ENCODE measurements at regions not wholly inside any gene's neighbourhood (a gene's known extent, or its start where the extent isn't known, plus 50 kb on each side); places are given as distances from the start of the nearest gene placed in this dataset.

DNA sequence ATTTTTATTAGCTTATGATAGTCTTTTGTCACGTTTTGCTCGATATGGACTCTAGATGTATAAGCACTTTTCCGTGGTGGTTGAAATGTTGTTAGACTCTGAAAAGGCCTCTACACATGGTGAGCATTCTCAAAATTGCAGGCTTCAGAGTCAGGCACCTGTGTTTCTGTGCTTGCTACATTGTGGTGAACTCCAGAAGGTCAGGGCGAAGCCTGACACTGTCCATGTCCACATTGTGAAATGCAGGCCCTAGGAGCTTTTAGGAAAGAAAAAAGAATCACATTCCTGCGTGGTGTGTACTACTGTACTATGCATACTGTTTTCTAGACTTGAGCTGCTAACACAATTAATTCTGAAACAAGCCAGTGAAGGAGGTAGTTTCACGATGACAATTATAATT, 86.3 kb downstream of the HS3ST1 start:
- DNase-seq = no peak

GRCh38 chr4:11341337-11342043, 87.2 kb downstream of the HS3ST1 start:
- DNase-seq = no peak

GRCh38 chr4:11338956-11339782, 89.5 kb downstream of the HS3ST1 start:
- no peak for DNase-seq

DNA sequence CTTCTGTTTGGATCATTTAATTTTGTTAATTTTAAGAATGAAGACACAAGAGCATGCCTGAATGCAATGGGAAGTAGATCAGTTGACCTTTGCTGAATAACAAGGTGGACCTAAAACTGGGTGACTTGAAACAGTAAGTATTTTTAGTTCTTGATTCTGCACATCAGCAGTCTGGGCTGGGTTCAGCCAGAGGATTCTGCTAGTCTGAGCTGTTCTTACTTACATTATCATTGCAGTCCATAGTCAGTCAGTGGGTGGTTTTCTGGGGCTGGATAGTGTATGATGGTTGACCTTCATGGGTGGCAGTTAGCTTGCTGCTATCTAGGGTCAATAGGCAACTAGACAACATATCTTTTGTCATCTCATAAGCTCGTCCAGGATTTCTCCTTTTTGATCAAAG, 91.4 kb downstream of the HS3ST1 start:
- DNase-seq = no peak

DNA sequence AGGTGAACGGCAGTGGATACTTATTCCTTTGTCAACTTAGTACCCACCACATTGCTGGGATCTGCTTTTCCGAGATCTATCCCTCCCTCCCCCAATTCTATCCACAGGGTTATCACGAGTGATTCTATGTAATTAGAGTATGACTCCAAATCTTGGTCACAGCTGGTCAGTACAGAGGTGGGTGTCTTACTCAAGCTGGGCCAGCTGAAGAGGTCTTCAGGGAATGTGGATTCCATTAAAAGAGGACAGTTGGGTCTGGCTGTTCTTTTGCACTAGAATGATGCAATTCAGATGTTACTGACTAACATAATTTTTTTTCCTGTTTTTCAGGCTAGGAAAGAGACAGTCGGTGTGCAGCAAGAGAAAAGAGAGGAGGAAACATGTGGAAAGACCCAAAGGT, 92.3 kb downstream of the HS3ST1 start:
- DNase-seq = no peak

GRCh38 chr4:11334887-11335286, 93.8 kb downstream of the HS3ST1 start:
- no peak for DNase-seq

DNA sequence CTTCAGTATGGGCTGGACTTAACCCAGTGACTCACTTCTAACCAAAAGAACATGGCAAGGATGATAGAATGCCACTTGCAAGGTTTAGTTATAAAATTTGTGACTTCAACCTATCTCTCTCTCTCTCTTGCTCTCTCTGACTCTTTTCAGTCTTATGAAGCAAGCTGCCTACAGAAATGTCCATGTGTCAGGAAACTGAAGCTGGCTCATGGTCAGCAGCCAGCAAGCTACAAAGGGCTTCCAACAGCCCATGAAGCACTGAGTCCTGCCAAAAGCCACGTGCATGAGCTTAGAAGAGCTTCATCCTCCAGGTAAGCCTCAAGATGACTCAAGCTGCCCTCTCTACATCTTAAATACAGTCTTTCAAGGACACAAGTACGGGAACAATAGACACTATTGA, 100.3 kb downstream of the HS3ST1 start:
- no peak for DNase-seq

DNA sequence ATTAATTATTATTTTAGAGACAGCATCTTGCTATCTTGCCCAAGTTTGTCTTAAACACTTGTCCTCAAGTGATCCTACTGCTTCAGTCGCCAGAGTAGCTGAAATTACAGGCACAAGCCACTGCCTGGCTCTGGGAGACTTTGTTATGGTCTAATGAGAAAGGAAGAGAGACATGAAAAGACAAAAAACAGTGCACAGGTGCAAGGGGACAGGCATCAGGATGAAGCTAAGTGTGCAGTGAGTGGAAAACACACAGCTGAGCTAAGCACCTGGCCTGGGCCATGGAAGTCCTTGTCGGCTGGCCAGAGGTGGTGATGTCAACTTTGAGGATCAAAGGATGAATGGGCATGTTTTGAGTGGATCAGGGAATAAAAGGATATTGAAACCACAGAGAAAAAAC, 102.7 kb downstream of the HS3ST1 start:
- no peak for DNase-seq

DNA sequence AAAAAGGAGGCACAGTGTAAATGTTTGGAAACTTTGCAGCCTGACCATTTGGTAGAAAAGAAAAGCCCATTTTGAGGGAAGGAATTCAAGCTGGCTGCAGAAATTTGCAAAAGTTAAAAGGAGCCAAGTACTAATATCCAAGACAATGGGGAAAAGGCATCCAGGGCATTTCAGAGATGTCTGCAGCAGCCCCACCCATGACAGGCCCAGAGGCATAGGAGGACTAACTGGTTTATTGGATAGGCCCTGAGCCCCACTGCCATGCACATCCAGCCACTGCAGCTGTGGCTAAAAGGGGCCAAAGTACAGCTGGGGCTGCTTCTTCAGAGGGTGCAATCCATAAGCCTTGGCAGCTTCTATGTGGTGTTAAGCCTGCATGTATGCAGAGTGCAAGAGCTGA, 104.9 kb downstream of the HS3ST1 start:
- DNase-seq = no peak

- no peak for DNase-seq
Measured at GRCh38 chr4:11313157-11313943, 115.3 kb downstream of the HS3ST1 start.

- no peak for DNase-seq
Measured at GRCh38 chr4:11312389-11312788, 116.3 kb downstream of the HS3ST1 start.

GRCh38 chr4:11301075-11301660, 127.5 kb downstream of the HS3ST1 start:
- DNase-seq = no peak

- DNase-seq = no peak
Measured at GRCh38 chr4:11299836-11300235, 128.9 kb downstream of the HS3ST1 start.

GRCh38 chr4:11299016-11299415, 129.7 kb downstream of the HS3ST1 start:
- no peak for DNase-seq

- DNase-seq = no peak
Measured at GRCh38 chr4:11298451-11298850, 130.2 kb downstream of the HS3ST1 start.

DNA sequence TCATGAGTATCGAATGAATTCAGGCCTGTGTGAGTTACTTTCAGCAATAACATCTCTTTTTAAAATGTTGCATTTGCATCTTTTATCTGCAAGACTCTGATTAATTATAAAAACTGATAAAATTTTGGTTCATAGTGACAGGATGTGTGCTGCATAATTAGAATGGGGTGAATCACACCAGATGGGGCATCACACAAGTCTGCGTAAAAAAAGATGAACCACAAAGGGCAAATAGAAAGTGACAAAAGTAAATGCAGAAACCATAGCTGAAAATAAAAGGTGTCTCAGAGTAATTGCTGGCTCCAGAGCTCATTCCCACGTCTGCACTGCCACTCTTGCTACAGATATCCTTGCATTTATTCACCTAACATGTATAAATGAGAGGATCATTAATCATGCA, 131.1 kb downstream of the HS3ST1 start:
- DNase-seq = no peak

DNA sequence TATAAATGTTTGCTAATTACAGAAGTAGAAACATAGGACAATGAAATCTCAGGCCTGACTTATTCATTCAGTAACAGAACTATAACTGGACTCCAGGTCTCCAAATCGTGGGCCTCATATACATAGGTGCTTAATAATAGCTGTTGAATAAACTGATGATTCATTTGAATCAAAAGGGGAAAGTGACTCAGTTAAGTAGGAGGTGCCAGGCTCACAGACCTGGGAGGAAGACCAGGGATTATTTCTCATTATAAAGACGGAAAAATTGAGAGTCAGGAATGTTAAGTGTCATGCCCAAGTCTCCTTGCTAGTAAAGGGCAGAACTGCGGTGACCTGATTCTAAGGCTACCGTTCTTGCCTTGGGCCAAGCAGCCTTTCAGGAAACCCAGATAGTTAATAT, 131.5 kb downstream of the HS3ST1 start:
- no peak for DNase-seq

- no peak for DNase-seq
Measured at GRCh38 chr4:11293866-11294265, 134.8 kb downstream of the HS3ST1 start.

DNA sequence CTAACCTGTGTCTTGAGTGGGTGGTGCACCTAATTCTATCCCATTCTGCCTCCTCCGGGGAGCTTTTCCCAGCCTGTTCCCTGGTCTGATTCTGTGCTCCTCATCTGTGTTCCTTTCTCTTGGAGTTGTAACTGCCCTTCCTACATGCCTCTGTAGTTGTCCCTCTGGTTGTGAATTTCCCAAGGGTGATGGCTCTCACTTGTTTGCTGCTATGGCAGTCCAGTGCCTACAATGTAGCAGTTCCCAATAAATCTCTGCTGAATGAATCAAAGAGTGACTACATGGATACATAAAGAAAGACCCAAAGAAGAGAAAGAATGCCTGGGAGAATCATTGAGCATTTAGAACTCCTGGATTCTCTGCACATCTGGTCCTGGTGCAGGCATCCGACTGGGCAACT, 141.6 kb downstream of the HS3ST1 start:
- DNase-seq = no peak

DNA sequence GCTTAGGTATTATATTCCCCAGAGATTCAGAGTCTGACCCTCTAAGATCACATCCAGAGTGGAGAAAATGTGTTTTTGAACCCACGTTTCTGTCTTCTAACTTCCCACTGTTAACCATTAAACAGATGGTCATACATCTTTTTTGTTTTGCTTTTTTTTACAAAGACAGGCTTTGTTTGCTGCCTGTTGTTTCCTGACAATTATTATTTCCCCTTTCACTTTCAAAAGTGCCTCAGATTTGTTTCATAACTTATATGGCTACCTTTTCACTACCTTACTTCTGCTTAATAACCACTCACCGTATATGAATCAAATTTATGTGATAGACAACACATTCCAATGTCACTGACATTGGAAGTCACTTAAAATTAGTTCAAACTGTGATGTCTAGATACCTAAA, 142.2 kb downstream of the HS3ST1 start:
- no peak for DNase-seq

DNA sequence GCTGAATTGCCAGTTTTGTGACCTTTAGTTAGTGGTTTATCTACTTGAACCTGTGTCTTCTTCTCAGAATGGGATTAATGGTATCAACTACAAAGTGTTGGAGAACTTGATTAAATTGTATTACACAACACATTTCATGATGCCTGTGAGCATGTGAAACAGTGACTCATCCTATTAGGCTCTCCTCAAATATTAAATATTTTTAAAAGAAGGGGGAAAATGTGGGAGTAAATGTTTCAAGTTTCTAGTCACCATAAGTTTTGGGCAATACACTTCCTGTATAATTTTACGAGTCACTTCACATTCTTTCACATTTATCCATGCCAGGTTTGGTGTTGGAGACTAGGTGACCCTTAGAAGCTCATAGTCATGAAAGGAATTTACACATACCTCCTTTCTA, 147.0 kb downstream of the HS3ST1 start:
- no peak for DNase-seq

DNA sequence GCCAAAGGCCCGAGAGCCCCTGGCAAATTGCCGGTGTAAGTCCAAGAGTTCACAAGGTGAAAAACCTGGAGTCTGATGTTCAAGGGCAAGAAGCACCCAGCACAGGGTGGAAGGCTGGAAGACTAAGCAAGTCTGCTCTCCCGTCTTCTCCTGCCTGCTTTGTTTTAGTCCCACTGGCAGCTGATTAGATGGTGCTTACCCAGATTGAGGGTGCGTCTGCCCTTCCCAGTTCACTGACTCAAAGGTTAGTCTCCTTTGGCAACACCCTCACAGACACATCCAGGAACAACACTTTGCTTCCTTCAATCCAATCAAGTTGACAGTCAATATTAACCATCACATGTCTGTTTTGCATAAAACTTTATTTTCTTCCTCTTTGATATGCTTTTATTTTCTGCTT, 157.4 kb downstream of the HS3ST1 start:
- DNase-seq = no peak

DNA sequence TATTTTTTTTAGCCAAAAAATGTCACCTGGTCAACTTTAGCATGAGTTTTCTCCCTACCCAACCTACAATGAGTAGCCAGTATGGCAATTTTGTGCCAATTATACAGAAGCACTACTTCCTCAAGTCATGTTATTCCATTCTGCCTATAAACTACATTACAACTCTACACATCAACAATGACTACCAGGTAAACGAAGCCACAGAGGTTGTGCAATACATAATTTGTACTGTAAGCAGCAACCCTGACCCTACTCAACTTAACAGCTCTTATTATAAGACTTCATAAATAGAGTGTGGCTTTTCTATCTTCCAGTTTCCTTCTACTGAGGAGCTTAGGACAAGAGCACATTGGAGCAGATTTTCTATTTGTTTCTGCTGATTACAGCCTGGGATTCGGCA, 160.5 kb downstream of the HS3ST1 start:
- DNase-seq = no peak

Data from stimulated activated CD4-positive, alpha-beta T cell treated with anti-CD3 and anti-CD28 coated beads, Interleukin-15, amount 100 ng/mL, for 24 hours (primary cell).